H1 (cell line): ENCODE measurements at regions not wholly inside any gene's neighbourhood (a gene's known extent, or its start where the extent isn't known, plus 50 kb on each side); places are given as distances from the start of the nearest gene placed in this dataset.

ENCODE experiments used
- CTCF ChIA-PET: fragments of 300-600 bp; sonication (Branson Sonifier 250); formaldehyde crosslinking; loops from one replicate; lab custom pipeline; 2021; ENCODE audit not compliant: partially characterized antibody; lab: Charles Lee
- POLR2A ChIA-PET: fragments of 300-600 bp; sonication (Branson Sonifier 250); formaldehyde crosslinking; loops from one replicate; lab custom pipeline; 2021; ENCODE audit warnings: inconsistent platforms; ENCODE audit not compliant: partially characterized antibody; lab: Charles Lee
- DNase-seq, 2 experiments: peaks; one replicate each; pipeline versions ENCODE4 v3.0.0 to v3.0.0-alpha.2; 2010 to 2022; ENCODE audit warnings: low spot score in 2 of 2, low read depth in 1 of 2, mixed read lengths in 1 of 2
- FAIRE-seq: peaks from 2 replicates; lab custom pipeline; 2011; peaks lifted over from hg19 to GRCh38; lab: Jason Lieb, UNC
- H2AFZ ChIP-seq: 2 replicates; pipeline ENCODE4 v1.8.1; 2012; ENCODE audit warnings: low read length, inconsistent platforms
- H2AK5ac ChIP-seq: 2 replicates; pipeline ENCODE4 v1.6.1; 2013; ENCODE audit warnings: low read depth, low read length
- H2BK120ac ChIP-seq: replicated peaks from 2 replicates; pipeline ENCODE3; 2013; ENCODE audit warnings: low read depth, low read length, inconsistent platforms
- H2BK12ac ChIP-seq: 2 replicates; pipeline ENCODE4 v1.6.1; 2013; ENCODE audit warnings: low read depth, low read length
- H2BK15ac ChIP-seq: 2 replicates; pipeline ENCODE4 v1.6.1; 2013; ENCODE audit warnings: low read length
- H2BK20ac ChIP-seq: 2 replicates; pipeline ENCODE4 v1.6.1; 2013; ENCODE audit warnings: low read length
- H2BK5ac ChIP-seq: 2 replicates; pipeline ENCODE4 v1.6.1; 2013; ENCODE audit warnings: low read depth, low read length
- H3K14ac ChIP-seq: 2 replicates; pipeline ENCODE4 v1.6.1; 2013; ENCODE audit warnings: inconsistent platforms; ENCODE audit not compliant: insufficient read length
- H3K18ac ChIP-seq: 2 replicates; pipeline ENCODE4 v1.6.1; 2013; ENCODE audit warnings: low read length; ENCODE audit errors: extremely low read depth
- H3K23ac ChIP-seq: 2 replicates; pipeline ENCODE4 v1.6.1; 2013; ENCODE audit warnings: inconsistent platforms; ENCODE audit not compliant: insufficient read length
- H3K23me2 ChIP-seq: 2 replicates; pipeline ENCODE4 v1.6.1; 2013; ENCODE audit warnings: low read depth, low read length
- H3K27ac ChIP-seq: 2 replicates; pipeline ENCODE4 v1.6.1; 2011; ENCODE audit warnings: low read depth, low read length, inconsistent platforms
- H3K27me3 ChIP-seq, 4 experiments: replicated peaks in 1 of 4; 1 replicate in 1 of 4; 2 replicates in 3 of 4; pipeline versions ENCODE4 v1.6.1 to v1.8.1; 2011 to 2013; ENCODE audit warnings: low read length in 3 of 4, mild to moderate bottlenecking in 3 of 4, inconsistent platforms in 2 of 4, mixed read lengths in 2 of 4, moderate library complexity in 1 of 4; ENCODE audit not compliant: control insufficient read depth in 3 of 4, insufficient read depth in 3 of 4; ENCODE audit errors: extremely low read depth in 1 of 4
- H3K36me3 ChIP-seq, 4 experiments: 2 replicates each; pipeline versions ENCODE4 v1.6.1 to v1.8.1; 2011 to 2013; ENCODE audit warnings: mild to moderate bottlenecking in 4 of 4, low read length in 3 of 4, moderate library complexity in 2 of 4, control low read depth in 1 of 4, inconsistent platforms in 1 of 4; ENCODE audit not compliant: insufficient read depth in 4 of 4, control insufficient read depth in 2 of 4
- H3K4ac ChIP-seq: replicated peaks from 2 replicates; pipeline ENCODE3; 2013; ENCODE audit warnings: low read length, low read depth, mixed read lengths, inconsistent platforms; ENCODE audit not compliant: insufficient read length
- H3K4me1 ChIP-seq, 4 experiments: replicated peaks in 1 of 4; 1 replicate in 1 of 4; 2 replicates in 3 of 4; pipeline versions ENCODE4 v1.6.1 to v1.8.1; 2011 to 2013; ENCODE audit warnings: low read length in 3 of 4, inconsistent platforms in 2 of 4, mixed read lengths in 1 of 4; ENCODE audit not compliant: insufficient read depth in 4 of 4, control insufficient read depth in 3 of 4
- H3K4me2 ChIP-seq, 2 experiments: 2 replicates each; pipeline versions ENCODE4 v1.6.1 to v1.8.1; 2011 to 2013; ENCODE audit warnings: low read depth in 2 of 2, low read length in 2 of 2, control low read depth in 1 of 2, inconsistent platforms in 1 of 2, mild to moderate bottlenecking in 1 of 2; ENCODE audit not compliant: insufficient read depth in 1 of 2
- H3K4me3 ChIP-seq, 4 experiments: fragments of 200-600, 300-600 bp in 1 of 4; sonication (generic), shearing (Covaris generic), sonication (Bioruptor Twin) in 1 of 4; 2 replicates each; pipeline versions ENCODE4 v1.5.1 to v1.8.1; 2011 to 2016; ENCODE audit warnings: low read length in 4 of 4, low read depth in 3 of 4, control low read depth in 2 of 4, inconsistent platforms in 2 of 4, mild to moderate bottlenecking in 2 of 4, mixed read lengths in 1 of 4, moderate library complexity in 1 of 4; ENCODE audit not compliant: insufficient read depth in 2 of 4; ENCODE audit errors: extremely low read depth in 1 of 4
- H3K56ac ChIP-seq: replicated peaks from 2 replicates; pipeline ENCODE3; 2013; ENCODE audit warnings: low read depth, mild to moderate bottlenecking, mixed read lengths, low read length, inconsistent platforms; ENCODE audit not compliant: insufficient read length
- H3K79me1 ChIP-seq: 2 replicates; pipeline ENCODE4 v1.6.1; 2013; ENCODE audit warnings: low read depth, low read length, control low read depth
- H3K79me2 ChIP-seq, 2 experiments: 2 replicates each; pipeline versions ENCODE4 v1.6.1 to v1.8.1; 2012 to 2013; ENCODE audit warnings: low read length in 2 of 2, mild to moderate bottlenecking in 2 of 2, inconsistent platforms in 1 of 2; ENCODE audit not compliant: insufficient read depth in 2 of 2, control insufficient read depth in 1 of 2
- H3K9ac ChIP-seq, 4 experiments: replicated peaks in 1 of 4; 1 replicate in 1 of 4; 2 replicates in 3 of 4; pipeline versions ENCODE4 v1.6.1 to v1.8.1; 2011 to 2013; ENCODE audit warnings: low read depth in 3 of 4, low read length in 3 of 4, control low read depth in 2 of 4, mild to moderate bottlenecking in 2 of 4, moderate library complexity in 2 of 4, inconsistent platforms in 1 of 4; ENCODE audit errors: extremely low read depth in 1 of 4
- H3K9me3 ChIP-seq, 2 experiments: 2 replicates each; pipeline versions ENCODE4 v1.6.1 to v1.8.1; 2012 to 2013; ENCODE audit warnings: mild to moderate bottlenecking in 2 of 2, moderate library complexity in 2 of 2, control low read depth in 1 of 2, inconsistent platforms in 1 of 2, low read depth in 1 of 2, low read length in 1 of 2, mixed read lengths in 1 of 2; ENCODE audit not compliant: insufficient read depth in 2 of 2
- H4K20me1 ChIP-seq, 2 experiments: replicated peaks in 1 of 2; 2 replicates each; pipeline versions ENCODE3 to v1.8.1; 2011 to 2013; ENCODE audit warnings: inconsistent platforms in 2 of 2, low read length in 2 of 2, mild to moderate bottlenecking in 1 of 2; ENCODE audit not compliant: insufficient read depth in 2 of 2, control insufficient read depth in 1 of 2
- H4K5ac ChIP-seq: 2 replicates; pipeline ENCODE4 v1.6.1; 2013; ENCODE audit warnings: low read length, low read depth, mixed read lengths, inconsistent platforms; ENCODE audit not compliant: insufficient read length
- H4K8ac ChIP-seq: 2 replicates; pipeline ENCODE4 v1.8.0; 2013; ENCODE audit warnings: mild to moderate bottlenecking, moderate library complexity, low read length, inconsistent platforms; ENCODE audit not compliant: insufficient read depth; ENCODE audit errors: extremely low read depth
- H4K91ac ChIP-seq: replicated peaks from 2 replicates; pipeline ENCODE3; 2013; ENCODE audit warnings: low read length, mixed read lengths, inconsistent platforms; ENCODE audit not compliant: insufficient read length
- CBX5 ChIP-seq: fragments of 300-800, 300-1000 bp; sonication (generic); IDR thresholded peaks from 2 replicates; pipeline ENCODE4 v1.7.1; 2016; ENCODE audit warnings: antibody characterized with exemption, low read length, low read depth
- WGBS, 2 experiments: shearing (Covaris generic) in 1 of 2; methylation state at CpG; one replicate each; pipeline versions ENCODE4 v1.1.6 to v1.1.7; 2013 to 2015; ENCODE audit warnings: low lambda C conversion rate in 2 of 2, mixed read lengths in 2 of 2, inconsistent platforms in 1 of 2, low coverage in 1 of 2, missing lambda C conversion rate in 1 of 2; ENCODE audit not compliant: insufficient replicate concordance in 2 of 2, insufficient coverage in 1 of 2, insufficient read length in 1 of 2; ENCODE audit errors: extremely low coverage in 1 of 2, missing lambda C conversion rate in 1 of 2; 5-methylcytosine and 5-hydroxymethylcytosine counted together

DNA sequence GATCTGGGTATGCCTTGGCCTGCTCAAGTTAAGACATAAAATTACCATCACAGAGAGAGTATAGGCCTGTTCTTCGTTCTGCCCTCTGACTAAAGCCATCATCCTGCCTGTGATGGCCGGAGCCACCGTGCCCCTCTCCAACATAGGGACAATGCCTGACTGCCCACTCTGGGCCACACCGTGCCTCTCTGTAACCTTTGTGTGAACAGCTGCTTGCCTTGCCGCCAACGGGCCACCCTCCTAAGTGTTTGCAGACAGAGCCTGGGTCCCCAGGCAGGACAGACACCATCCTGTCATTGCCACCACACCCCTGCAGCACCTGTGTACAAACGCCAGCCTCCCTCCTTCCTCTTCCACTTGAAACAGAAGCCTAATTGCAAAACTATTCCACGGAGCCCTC, 298.7 kb upstream of the TENM3 start:
- H2BK120ac ChIP-seq, result no peak overlapping the region
- peak overlapping the region; percentile 75; the same call in 1 of the 2 replicates for H3K18ac ChIP-seq
- 0 out of 2 replicates have a peak overlapping the region, but pooled peaks have one; percentile 22 for H4K8ac ChIP-seq
- peak overlapping the region; percentile 99; the same call in 1 of the 2 replicates for H2BK12ac ChIP-seq
- no peak overlapping the region for H3K56ac ChIP-seq
- 0 out of 2 replicates have a peak overlapping the region, but pooled peaks have one; percentile 55 for H2AK5ac ChIP-seq
- H4K91ac ChIP-seq, result peak overlapping the region; percentile 79
- no peaks in the 10 kb centered on the region for H3K27me3 ChIP-seq
- H3K14ac ChIP-seq, result no peak overlapping the region
- no peak overlapping the region for H3K27ac ChIP-seq
- H3K79me2 ChIP-seq, result no peaks in the 10 kb centered on the region
- peaks cover 1 to 6% (median 3%) of the 10 kb centered on the region in 4 experiments; a peak in 6 of 7 replicates for H3K4me1 ChIP-seq
- WGBS, 2 experiments, result 90% methylated on average over 8 of the region's 8 CpGs; no CpG with 5 or more reads in 1 of the 2 experiments
- H4K5ac ChIP-seq, result no peak overlapping the region
- no peak overlapping the region for H3K4me3 ChIP-seq
- ChIA-PET POLR2A (no interaction called here), CTCF (no interaction called here)
- H2AFZ ChIP-seq, result no peak overlapping the region
- no peaks in the 10 kb centered on the region for H3K79me1 ChIP-seq
- H3K23ac ChIP-seq, result no peak overlapping the region
- peak overlapping the region; percentile 68; the same call in 1 of the 2 replicates for H2BK15ac ChIP-seq
- peak overlapping the region; percentile 96 for H2BK20ac ChIP-seq
- no peak for FAIRE-seq
- no peak for DNase-seq
- H3K4ac ChIP-seq, result no peak overlapping the region
- H3K36me3 ChIP-seq, result no peaks in the 10 kb centered on the region
- no peak overlapping the region for H3K9ac ChIP-seq
- H2BK5ac ChIP-seq, result peak overlapping the region; percentile 50; the same call in 1 of the 2 replicates
- H3K23me2 ChIP-seq, result no peaks in the 10 kb centered on the region; the same call in 1 of the 2 replicates
- H3K4me2 ChIP-seq, result no peak overlapping the region
- H4K20me1 ChIP-seq, result no peaks in the 10 kb centered on the region
- H3K9me3 ChIP-seq, result no peaks in the 10 kb centered on the region
- TF ChIP-seq CBX5, result no peak
